HG03108 (cell line): ENCODE measurements at regions not wholly inside any gene's neighbourhood (a gene's known extent, or its start where the extent isn't known, plus 50 kb on each side); places are given as distances from the start of the nearest gene placed in this dataset.
"Not testable (repeated sequence)": the region's sequence is repeated elsewhere in the genome, so short reads cannot be mapped to it uniquely, and the experiment has no call there.

Experiments
- ATAC-seq: cut with Tn5 transposase; IDR thresholded peaks from one replicate; pipeline ENCODE4 v1.9.1; 2021; ENCODE audit warnings: moderate library complexity; ENCODE audit not compliant: unreplicated experiment

- ATAC-seq = no peak
Measured at GRCh38 chr2:195572895-195573683, 83.9 kb upstream of the SLC39A10 start.

- no peak for ATAC-seq
Measured at GRCh38 chr2:195570329-195570728, 86.7 kb upstream of the SLC39A10 start.

- no peak for ATAC-seq
Measured at GRCh38 chr2:195569255-195569654, 87.8 kb upstream of the SLC39A10 start.

- ATAC-seq = not testable (repeated sequence)
Measured at GRCh38 chr2:195564625-195565135, 92.3 kb upstream of the SLC39A10 start.

GRCh38 chr2:195563857-195564512, 93.0 kb upstream of the SLC39A10 start:
- ATAC-seq = no peak

- ATAC-seq = no peak
Measured at GRCh38 chr2:195562570-195563566, 94.2 kb upstream of the SLC39A10 start.

- peak; percentile 36 for ATAC-seq
Measured at GRCh38 chr2:195561116-195561921, 95.7 kb upstream of the SLC39A10 start.

GRCh38 chr2:195560209-195560895, 96.7 kb upstream of the SLC39A10 start:
- no peak for ATAC-seq

GRCh38 chr2:195559431-195559914, 97.6 kb upstream of the SLC39A10 start:
- ATAC-seq = peak; percentile 81

- ATAC-seq = no peak
Measured at GRCh38 chr2:195555971-195556370, 101.1 kb upstream of the SLC39A10 start.

GRCh38 chr2:195552581-195552980, 104.4 kb upstream of the SLC39A10 start:
- no peak for ATAC-seq

GRCh38 chr2:195548198-195548940, 108.7 kb upstream of the SLC39A10 start:
- ATAC-seq = no peak

GRCh38 chr2:195547268-195547840, 109.7 kb upstream of the SLC39A10 start:
- ATAC-seq = not testable (repeated sequence)

GRCh38 chr2:195545811-195546210, 111.2 kb upstream of the SLC39A10 start:
- no peak for ATAC-seq

- ATAC-seq = peak; percentile 94
Measured at GRCh38 chr2:195543902-195544894, 112.8 kb upstream of the SLC39A10 start.

GRCh38 chr2:195543063-195543462, 114.0 kb upstream of the SLC39A10 start:
- ATAC-seq = no peak

- no peak for ATAC-seq
Measured at GRCh38 chr2:195542067-195542466, 115.0 kb upstream of the SLC39A10 start.
